Fibroblast of lung (primary cell): ENCODE measurements at regions not wholly inside any gene's neighbourhood (a gene's known extent, or its start where the extent isn't known, plus 50 kb on each side); places are given as distances from the start of the nearest gene placed in this dataset.

ENCODE experiments used
- EZH2 ChIP-seq: IDR thresholded peaks from 2 replicates; pipeline ENCODE4 v1.5.1; 2012; ENCODE audit warnings: low read length, control low read depth, mild to moderate bottlenecking; ENCODE audit errors: missing control alignments
- TF ChIP-seq, protein P1 (sequence below), 2 donors: IDR thresholded peaks in 1 of 2; conservative IDR thresholded peaks in 1 of 2; 1 replicate in 1 of 2; 2 replicates in 1 of 2; pipeline ENCODE4 v1.5.1; 2011 to 2012; ENCODE audit warnings: low read length in 2 of 2, control low read depth in 1 of 2, inconsistent platforms in 1 of 2, low read depth in 1 of 2, mild to moderate bottlenecking in 1 of 2

DNA sequence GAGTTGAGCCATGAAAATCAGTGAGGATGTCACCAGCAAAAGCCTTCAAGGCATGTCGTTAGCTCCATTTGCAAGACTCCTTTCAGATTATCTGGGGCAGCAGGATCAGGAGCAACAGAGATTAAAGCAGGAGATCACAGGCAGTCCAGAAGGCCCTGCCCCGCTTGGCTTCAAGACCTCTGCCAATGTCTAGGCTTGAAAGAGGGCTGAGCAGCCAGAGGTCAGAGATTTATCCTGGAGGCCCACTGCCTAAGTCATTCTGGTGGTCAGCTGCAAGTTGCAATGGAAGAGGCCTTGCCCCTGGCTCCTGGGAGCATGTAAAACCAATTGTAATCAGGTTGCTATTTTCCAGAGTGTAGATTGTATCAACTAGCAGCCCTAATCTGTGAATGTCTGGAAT is 416.5 kb downstream of the BCL11A start:
- TF ChIP-seq, protein P1, sequence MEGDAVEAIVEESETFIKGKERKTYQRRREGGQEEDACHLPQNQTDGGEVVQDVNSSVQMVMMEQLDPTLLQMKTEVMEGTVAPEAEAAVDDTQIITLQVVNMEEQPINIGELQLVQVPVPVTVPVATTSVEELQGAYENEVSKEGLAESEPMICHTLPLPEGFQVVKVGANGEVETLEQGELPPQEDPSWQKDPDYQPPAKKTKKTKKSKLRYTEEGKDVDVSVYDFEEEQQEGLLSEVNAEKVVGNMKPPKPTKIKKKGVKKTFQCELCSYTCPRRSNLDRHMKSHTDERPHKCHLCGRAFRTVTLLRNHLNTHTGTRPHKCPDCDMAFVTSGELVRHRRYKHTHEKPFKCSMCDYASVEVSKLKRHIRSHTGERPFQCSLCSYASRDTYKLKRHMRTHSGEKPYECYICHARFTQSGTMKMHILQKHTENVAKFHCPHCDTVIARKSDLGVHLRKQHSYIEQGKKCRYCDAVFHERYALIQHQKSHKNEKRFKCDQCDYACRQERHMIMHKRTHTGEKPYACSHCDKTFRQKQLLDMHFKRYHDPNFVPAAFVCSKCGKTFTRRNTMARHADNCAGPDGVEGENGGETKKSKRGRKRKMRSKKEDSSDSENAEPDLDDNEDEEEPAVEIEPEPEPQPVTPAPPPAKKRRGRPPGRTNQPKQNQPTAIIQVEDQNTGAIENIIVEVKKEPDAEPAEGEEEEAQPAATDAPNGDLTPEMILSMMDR (conservative IDR thresholded peaks at IDR 0.05 in 1 of 2, IDR thresholded peaks at IDR 0.05 in 1 of 2; ENCODE audit: low read depth in 1 of 2, low read length in 2 of 2): no peak
- TF ChIP-seq EZH2: no peak
